RWPE2 (cell line): ENCODE measurements at regions not wholly inside any gene's neighbourhood (a gene's known extent, or its start where the extent isn't known, plus 50 kb on each side); places are given as distances from the start of the nearest gene placed in this dataset.

Experiments
- ATAC-seq: fragments of 200-7000 bp; cut with Tn5 transposase; 3 replicates; pipeline ENCODE4 v1.9.1; 2021; ENCODE audit warnings: low read depth
- DNase-seq: peaks from one replicate; pipeline ENCODE4 v3.0.0-alpha.2; 2020; ENCODE audit warnings: low spot score
- H3K27ac ChIP-seq: fragments of 450-650 bp; 2 replicates; pipeline ENCODE4 v1.5.1; 2017; ENCODE audit warnings: mild to moderate bottlenecking; ENCODE audit not compliant: poor library complexity, severe bottlenecking
- H3K27me3 ChIP-seq: fragments of 250-450 bp; sonication (Bioruptor Pico); 2 replicates; pipeline ENCODE4 v1.5.1; 2021; ENCODE audit warnings: mild to moderate bottlenecking, moderate library complexity; ENCODE audit not compliant: insufficient read depth, poor library complexity, severe bottlenecking
- H3K36me3 ChIP-seq: fragments of 250-450 bp; sonication (Bioruptor Pico); 2 replicates; pipeline ENCODE4 v1.5.1; 2020; ENCODE audit warnings: low read depth, mild to moderate bottlenecking, moderate library complexity
- H3K4me1 ChIP-seq: fragments of 250-450 bp; sonication (Bioruptor Pico); 2 replicates; pipeline ENCODE4 v1.5.1; 2021; ENCODE audit warnings: mild to moderate bottlenecking, moderate library complexity; ENCODE audit not compliant: insufficient read depth, poor library complexity, severe bottlenecking
- H3K4me3 ChIP-seq: fragments of 250-450 bp; sonication (Bioruptor Pico); 2 replicates; pipeline ENCODE4 v1.5.1; 2021; ENCODE audit warnings: mild to moderate bottlenecking, moderate library complexity; ENCODE audit not compliant: severe bottlenecking
- H3K9me3 ChIP-seq: fragments of 250-450 bp; sonication (Bioruptor Pico); 2 replicates; pipeline ENCODE4 v1.5.1; 2021; ENCODE audit warnings: mild to moderate bottlenecking, moderate library complexity; ENCODE audit not compliant: severe bottlenecking
- CTCF ChIP-seq: fragments of 450-650 bp; IDR thresholded peaks from one replicate; pipeline ENCODE4 v1.5.1; 2017; ENCODE audit warnings: mild to moderate bottlenecking, moderate library complexity; ENCODE audit not compliant: poor library complexity, severe bottlenecking

GRCh38 chr13:64749301-64749700 is 2480.8 kb downstream of the PCDH9 start:
- no peaks in the 10 kb centered on the region for H3K36me3 ChIP-seq
- no peak for ATAC-seq
- H3K4me3 ChIP-seq = no peak overlapping the region
- no peak overlapping the region for H3K27ac ChIP-seq
- H3K9me3 ChIP-seq = no peaks in the 10 kb centered on the region
- no peak for TF ChIP-seq CTCF
- H3K27me3 ChIP-seq = no peaks in the 10 kb centered on the region
- DNase-seq = no peak
- no peaks in the 10 kb centered on the region for H3K4me1 ChIP-seq

- no peak for TF ChIP-seq CTCF
- no peak overlapping the region for H3K27ac ChIP-seq
- DNase-seq = no peak
- no peaks in the 10 kb centered on the region for H3K4me1 ChIP-seq
- no peak overlapping the region for H3K4me3 ChIP-seq
- ATAC-seq = no peak
- H3K27me3 ChIP-seq = no peaks in the 10 kb centered on the region
- no peaks in the 10 kb centered on the region for H3K36me3 ChIP-seq
- H3K9me3 ChIP-seq = no peaks in the 10 kb centered on the region
Measured at GRCh38 chr13:64746845-64747244, 2483.3 kb downstream of the PCDH9 start.

GRCh38 chr13:64740493-64740892 is 2489.6 kb downstream of the PCDH9 start:
- DNase-seq (no peak), ATAC-seq (no peak)
- no peak for TF ChIP-seq CTCF

GRCh38 chr13:64725492-64725891 is 2504.6 kb downstream of the PCDH9 start:
- Histone ChIP-seq H3K27ac (no peak overlapping the region), H3K4me1 (peaks cover 14% of the 10 kb centered on the region), H3K9me3 (no peaks in the 10 kb centered on the region), H3K27me3 (no peaks in the 10 kb centered on the region), H3K4me3 (no peak overlapping the region), H3K36me3 (no peaks in the 10 kb centered on the region)
- DNase-seq (no peak), ATAC-seq (no peak)
- no peak for TF ChIP-seq CTCF

More at GRCh38 chr13:64740493-64740892, 2489.6 kb downstream of the PCDH9 start:
- Histone ChIP-seq H3K4me1 (no peaks in the 10 kb centered on the region), H3K27ac (no peak overlapping the region), H3K9me3 (no peaks in the 10 kb centered on the region), H3K36me3 (no peaks in the 10 kb centered on the region), H3K4me3 (no peak overlapping the region), H3K27me3 (no peaks in the 10 kb centered on the region)

GRCh38 chr13:64723724-64724123 is 2506.4 kb downstream of the PCDH9 start:
- Histone ChIP-seq H3K27ac (peak overlapping the region; percentile 62), H3K27me3 (no peaks in the 10 kb centered on the region), H3K36me3 (no peaks in the 10 kb centered on the region), H3K4me3 (no peak overlapping the region), H3K9me3 (no peaks in the 10 kb centered on the region), H3K4me1 (peaks cover 14% of the 10 kb centered on the region)
- peak; percentile 47 for DNase-seq
- ATAC-seq = peak; percentile 100
- TF ChIP-seq CTCF = no peak
